WTC11 (cell line): ENCODE measurements at regions not wholly inside any gene's neighbourhood (a gene's known extent, or its start where the extent isn't known, plus 50 kb on each side); places are given as distances from the start of the nearest gene placed in this dataset.

Experiments
- ATAC-seq: fragments of 200-7000 bp; cut with Tn5 transposase; 2 replicates; pipeline ENCODE4 v1.10.0; 2021; ENCODE audit warnings: mild to moderate bottlenecking, moderate library complexity
- CTCF ChIA-PET: fragments of 300-600 bp; sonication (Branson Sonifier 250); formaldehyde crosslinking; loops from one replicate; lab custom pipeline; 2021; ENCODE audit warnings: antibody characterized with exemption; lab: Charles Lee
- POLR2A ChIA-PET: fragments of 350-600 bp; sonication (Branson Sonifier 250); formaldehyde crosslinking; loops from one replicate; lab custom pipeline; 2021; ENCODE audit warnings: antibody characterized with exemption; lab: Charles Lee
- DNase-seq: peaks from one replicate; pipeline ENCODE4 v3.0.0; 2021; ENCODE audit warnings: low spot score
- H3K27ac Mint-ChIP-seq: 2 replicates; pipeline ENCODE4 v1.8.0; 2021; ENCODE audit warnings: mixed read lengths
- H3K27me3 Mint-ChIP-seq: 2 replicates; pipeline ENCODE4 v1.8.0; 2021; ENCODE audit warnings: low read depth, mild to moderate bottlenecking, moderate library complexity, mixed read lengths
- H3K36me3 Mint-ChIP-seq: 2 replicates; pipeline ENCODE4 v1.8.0; 2021; ENCODE audit warnings: mixed read lengths
- H3K4me1 Mint-ChIP-seq: 2 replicates; pipeline ENCODE4 v1.8.0; 2022; ENCODE audit warnings: mixed read lengths
- H3K4me3 Mint-ChIP-seq: 2 replicates; pipeline ENCODE4 v1.8.0; 2021; ENCODE audit warnings: mild to moderate bottlenecking, moderate library complexity, mixed read lengths
- H3K9me3 Mint-ChIP-seq: 2 replicates; pipeline ENCODE4 v1.8.0; 2021; ENCODE audit warnings: mixed read lengths
- E2F4 ChIP-seq: sonication (generic); formaldehyde crosslinking; IDR thresholded peaks from 2 replicates; pipeline ENCODE4 v1.8.1; 2022; ENCODE audit warnings: low read depth, mild to moderate bottlenecking, moderate library complexity, missing genetic modification reagents, borderline replicate concordance
- FOXK1 ChIP-seq: sonication (generic); formaldehyde crosslinking; IDR thresholded peaks from 2 replicates; pipeline ENCODE4 v1.8.0; 2022; ENCODE audit warnings: mild to moderate bottlenecking, moderate library complexity, missing genetic modification reagents
- GABPB1 ChIP-seq: sonication (generic); formaldehyde crosslinking; IDR thresholded peaks from 2 replicates; pipeline ENCODE4 v1.8.1; 2023; ENCODE audit warnings: mild to moderate bottlenecking, missing genetic modification reagents
- GRHL2 ChIP-seq: fragments of 250-450 bp; sonication (Bioruptor Pico); IDR thresholded peaks from 2 replicates; pipeline ENCODE4 v1.8.0; 2022; ENCODE audit warnings: mild to moderate bottlenecking, moderate library complexity; ENCODE audit not compliant: insufficient replicate concordance, severe bottlenecking
- KAT7 ChIP-seq: sonication (generic); formaldehyde crosslinking; IDR thresholded peaks from 2 replicates; pipeline ENCODE4 v1.8.1; 2023; ENCODE audit warnings: missing genetic modification reagents, mild to moderate bottlenecking, borderline replicate concordance
- MXD4 ChIP-seq: fragments of 250-450 bp; sonication (Bioruptor Pico); IDR thresholded peaks from 2 replicates; pipeline ENCODE4 v1.8.0; 2021; ENCODE audit warnings: mild to moderate bottlenecking, moderate library complexity, borderline replicate concordance
- MYBL2 ChIP-seq: sonication (generic); formaldehyde crosslinking; IDR thresholded peaks from 2 replicates; pipeline ENCODE4 v1.8.1; 2023; ENCODE audit warnings: mild to moderate bottlenecking, moderate library complexity, missing genetic modification reagents
- NFE2L1 ChIP-seq: sonication (generic); formaldehyde crosslinking; IDR thresholded peaks from 2 replicates; pipeline ENCODE4 v1.8.1; 2023; ENCODE audit warnings: missing genetic modification reagents
- NR2C2 ChIP-seq: sonication (generic); formaldehyde crosslinking; IDR thresholded peaks from 2 replicates; pipeline ENCODE4 v1.8.0; 2022; ENCODE audit warnings: mild to moderate bottlenecking, missing genetic modification reagents
- RELA ChIP-seq: sonication (generic); formaldehyde crosslinking; IDR thresholded peaks from 2 replicates; pipeline ENCODE4 v1.8.1; 2022; ENCODE audit warnings: missing genetic modification reagents, mild to moderate bottlenecking, borderline replicate concordance
- SMAD4 ChIP-seq: sonication (generic); formaldehyde crosslinking; IDR thresholded peaks from 2 replicates; pipeline ENCODE4 v1.8.0; 2022; ENCODE audit warnings: mild to moderate bottlenecking, missing genetic modification reagents
- SP1 ChIP-seq: sonication (generic); formaldehyde crosslinking; conservative IDR thresholded peaks from 2 replicates; pipeline ENCODE4 v1.8.1; 2022; ENCODE audit warnings: missing genetic modification reagents
- TEAD1 ChIP-seq: sonication (generic); formaldehyde crosslinking; IDR thresholded peaks from 2 replicates; pipeline ENCODE4 v1.8.0; 2022; ENCODE audit warnings: mild to moderate bottlenecking, missing genetic modification reagents
- ZNF121 ChIP-seq: sonication (generic); formaldehyde crosslinking; IDR thresholded peaks from 2 replicates; pipeline ENCODE4 v1.8.0; 2023; ENCODE audit warnings: missing genetic modification reagents
- ZNF263 ChIP-seq: sonication (generic); formaldehyde crosslinking; IDR thresholded peaks from 2 replicates; pipeline ENCODE4 v1.8.1; 2022; ENCODE audit warnings: low read depth, mild to moderate bottlenecking, moderate library complexity, missing genetic modification reagents
- ZNF317 ChIP-seq: sonication (generic); formaldehyde crosslinking; IDR thresholded peaks from 2 replicates; pipeline ENCODE4 v1.8.1; 2023; ENCODE audit warnings: low read depth, mild to moderate bottlenecking, moderate library complexity, missing genetic modification reagents, borderline replicate concordance
- ZNF416 ChIP-seq: fragments of 250-450 bp; sonication (Bioruptor Pico); IDR thresholded peaks from 2 replicates; pipeline ENCODE4 v1.9.0; 2021; ENCODE audit warnings: mild to moderate bottlenecking, inconsistent platforms
- ZNF423 ChIP-seq: fragments of 250-450 bp; sonication (Bioruptor Pico); IDR thresholded peaks from 2 replicates; pipeline ENCODE4 v2.1.2; 2022; ENCODE audit warnings: mild to moderate bottlenecking, moderate library complexity
- ZNF671 ChIP-seq: fragments of 250-450 bp; sonication (Bioruptor Pico); IDR thresholded peaks from 2 replicates; pipeline ENCODE4 v1.8.0; 2021; ENCODE audit warnings: mild to moderate bottlenecking
- TF ChIP-seq, protein P1 (sequence below): fragments of 250-450 bp; sonication (Bioruptor Pico); IDR thresholded peaks from 2 replicates; pipeline ENCODE4 v1.8.0; 2021; ENCODE audit warnings: mild to moderate bottlenecking
- TF ChIP-seq, protein P2 (sequence below): sonication (generic); formaldehyde crosslinking; IDR thresholded peaks from 2 replicates; pipeline ENCODE4 v1.8.0; 2023; ENCODE audit warnings: missing genetic modification reagents, mild to moderate bottlenecking, borderline replicate concordance
- TF ChIP-seq, protein P3 (sequence below): sonication (generic); formaldehyde crosslinking; IDR thresholded peaks from 2 replicates; pipeline ENCODE4 v1.8.0; 2022; ENCODE audit warnings: mild to moderate bottlenecking, missing genetic modification reagents
- TF ChIP-seq, protein P4 (sequence below): sonication (generic); formaldehyde crosslinking; IDR thresholded peaks from 2 replicates; pipeline ENCODE4 v1.8.1; 2023; ENCODE audit warnings: mild to moderate bottlenecking, missing genetic modification reagents

GRCh38 chr12:131253376-131254026 lies 299.8 kb downstream of the ADGRD1 start:
- H3K27me3 Mint-ChIP-seq: peaks cover 3% of the 10 kb centered on the region
- POLR2A ChIA-PET: no interaction called here
- no peaks in the 10 kb centered on the region for H3K4me1 Mint-ChIP-seq
- no peak overlapping the region for H3K27ac Mint-ChIP-seq
- H3K9me3 Mint-ChIP-seq: peaks cover 18% of the 10 kb centered on the region
- TF ChIP-seq ZNF263 (no peak), SMAD4 (CRISPR knock-in tag) (no peak), NFE2L1 (CRISPR knock-in tag) (no peak), ZNF416 (no peak), MXD4 (CRISPR knock-in tag) (no peak)
- TF ChIP-seq, protein P1, sequence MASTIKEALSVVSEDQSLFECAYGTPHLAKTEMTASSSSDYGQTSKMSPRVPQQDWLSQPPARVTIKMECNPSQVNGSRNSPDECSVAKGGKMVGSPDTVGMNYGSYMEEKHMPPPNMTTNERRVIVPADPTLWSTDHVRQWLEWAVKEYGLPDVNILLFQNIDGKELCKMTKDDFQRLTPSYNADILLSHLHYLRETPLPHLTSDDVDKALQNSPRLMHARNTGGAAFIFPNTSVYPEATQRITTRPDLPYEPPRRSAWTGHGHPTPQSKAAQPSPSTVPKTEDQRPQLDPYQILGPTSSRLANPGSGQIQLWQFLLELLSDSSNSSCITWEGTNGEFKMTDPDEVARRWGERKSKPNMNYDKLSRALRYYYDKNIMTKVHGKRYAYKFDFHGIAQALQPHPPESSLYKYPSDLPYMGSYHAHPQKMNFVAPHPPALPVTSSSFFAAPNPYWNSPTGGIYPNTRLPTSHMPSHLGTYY: no peak
- TF ChIP-seq, all 79 proteins: peak for 0
- CTCF ChIA-PET: interaction anchor here (1.0 kb wide), 1 partner anchor 94 kb away, joined by 3 read pairs; no protein-coding TSS in a partner anchor
- no peak overlapping the region for H3K4me3 Mint-ChIP-seq
- H3K36me3 Mint-ChIP-seq: no peaks in the 10 kb centered on the region
- DNase-seq: no peak
- no peak for ATAC-seq

GRCh38 chr12:131254374-131254773 lies 300.7 kb downstream of the ADGRD1 start:
- Mint-ChIP-seq H3K4me3 (no peak overlapping the region), H3K36me3 (no peaks in the 10 kb centered on the region), H3K27ac (no peak overlapping the region), H3K9me3 (peaks cover 12% of the 10 kb centered on the region)
- POLR2A ChIA-PET: no interaction called here
- TF ChIP-seq NR2C2 (CRISPR knock-in tag) (no peak), ZNF317 (no peak), TEAD1 (CRISPR knock-in tag) (no peak), MYBL2 (CRISPR knock-in tag) (no peak), E2F4 (CRISPR knock-in tag) (no peak), GABPB1 (CRISPR knock-in tag) (no peak), SP1 (CRISPR knock-in tag) (no peak), ZNF416 (no peak)
- TF ChIP-seq, protein P2, sequence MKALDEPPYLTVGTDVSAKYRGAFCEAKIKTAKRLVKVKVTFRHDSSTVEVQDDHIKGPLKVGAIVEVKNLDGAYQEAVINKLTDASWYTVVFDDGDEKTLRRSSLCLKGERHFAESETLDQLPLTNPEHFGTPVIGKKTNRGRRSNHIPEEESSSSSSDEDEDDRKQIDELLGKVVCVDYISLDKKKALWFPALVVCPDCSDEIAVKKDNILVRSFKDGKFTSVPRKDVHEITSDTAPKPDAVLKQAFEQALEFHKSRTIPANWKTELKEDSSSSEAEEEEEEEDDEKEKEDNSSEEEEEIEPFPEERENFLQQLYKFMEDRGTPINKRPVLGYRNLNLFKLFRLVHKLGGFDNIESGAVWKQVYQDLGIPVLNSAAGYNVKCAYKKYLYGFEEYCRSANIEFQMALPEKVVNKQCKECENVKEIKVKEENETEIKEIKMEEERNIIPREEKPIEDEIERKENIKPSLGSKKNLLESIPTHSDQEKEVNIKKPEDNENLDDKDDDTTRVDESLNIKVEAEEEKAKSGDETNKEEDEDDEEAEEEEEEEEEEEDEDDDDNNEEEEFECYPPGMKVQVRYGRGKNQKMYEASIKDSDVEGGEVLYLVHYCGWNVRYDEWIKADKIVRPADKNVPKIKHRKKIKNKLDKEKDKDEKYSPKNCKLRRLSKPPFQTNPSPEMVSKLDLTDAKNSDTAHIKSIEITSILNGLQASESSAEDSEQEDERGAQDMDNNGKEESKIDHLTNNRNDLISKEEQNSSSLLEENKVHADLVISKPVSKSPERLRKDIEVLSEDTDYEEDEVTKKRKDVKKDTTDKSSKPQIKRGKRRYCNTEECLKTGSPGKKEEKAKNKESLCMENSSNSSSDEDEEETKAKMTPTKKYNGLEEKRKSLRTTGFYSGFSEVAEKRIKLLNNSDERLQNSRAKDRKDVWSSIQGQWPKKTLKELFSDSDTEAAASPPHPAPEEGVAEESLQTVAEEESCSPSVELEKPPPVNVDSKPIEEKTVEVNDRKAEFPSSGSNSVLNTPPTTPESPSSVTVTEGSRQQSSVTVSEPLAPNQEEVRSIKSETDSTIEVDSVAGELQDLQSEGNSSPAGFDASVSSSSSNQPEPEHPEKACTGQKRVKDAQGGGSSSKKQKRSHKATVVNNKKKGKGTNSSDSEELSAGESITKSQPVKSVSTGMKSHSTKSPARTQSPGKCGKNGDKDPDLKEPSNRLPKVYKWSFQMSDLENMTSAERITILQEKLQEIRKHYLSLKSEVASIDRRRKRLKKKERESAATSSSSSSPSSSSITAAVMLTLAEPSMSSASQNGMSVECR: no peak
- TF ChIP-seq, all 79 proteins: peak for 0
- CTCF ChIA-PET: interaction anchor here (0.9 kb wide), 1 partner anchor 150 kb away, joined by 3 read pairs; no protein-coding TSS in a partner anchor
- Mint-ChIP-seq H3K4me1 (no peaks in the 10 kb centered on the region), H3K27me3 (no peaks in the 10 kb centered on the region; the same call in 1 of the 2 replicates)
- ATAC-seq (no peak), DNase-seq (no peak)

GRCh38 chr12:131258398-131258797 lies 304.7 kb downstream of the ADGRD1 start:
- H3K9me3 Mint-ChIP-seq: no peaks in the 10 kb centered on the region
- no peaks in the 10 kb centered on the region for H3K4me1 Mint-ChIP-seq
- H3K27ac Mint-ChIP-seq: no peak overlapping the region
- no peak for ATAC-seq
- no peaks in the 10 kb centered on the region for H3K36me3 Mint-ChIP-seq
- no peak overlapping the region for H3K4me3 Mint-ChIP-seq
- H3K27me3 Mint-ChIP-seq: no peaks in the 10 kb centered on the region
- POLR2A ChIA-PET: interaction anchor here (0.6 kb wide), 1 partner anchor 122 kb away, joined by 3 read pairs; no protein-coding TSS in a partner anchor
- CTCF ChIA-PET: interaction anchor here (1.2 kb wide), 1 partner anchor 99 kb away, joined by 3 read pairs; no protein-coding TSS in a partner anchor
- TF ChIP-seq FOXK1 (CRISPR knock-in tag) (no peak), ZNF416 (no peak), GRHL2 (CRISPR knock-in tag) (no peak), ZNF423 (CRISPR knock-in tag) (no peak), KAT7 (CRISPR knock-in tag) (no peak), NR2C2 (CRISPR knock-in tag) (no peak), ZNF671 (CRISPR knock-in tag) (no peak), ZNF121 (CRISPR knock-in tag) (no peak), RELA (CRISPR knock-in tag) (no peak)
- TF ChIP-seq, protein P1: no peak
- TF ChIP-seq, protein P3, sequence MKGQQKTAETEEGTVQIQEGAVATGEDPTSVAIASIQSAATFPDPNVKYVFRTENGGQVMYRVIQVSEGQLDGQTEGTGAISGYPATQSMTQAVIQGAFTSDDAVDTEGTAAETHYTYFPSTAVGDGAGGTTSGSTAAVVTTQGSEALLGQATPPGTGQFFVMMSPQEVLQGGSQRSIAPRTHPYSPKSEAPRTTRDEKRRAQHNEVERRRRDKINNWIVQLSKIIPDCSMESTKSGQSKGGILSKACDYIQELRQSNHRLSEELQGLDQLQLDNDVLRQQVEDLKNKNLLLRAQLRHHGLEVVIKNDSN (CRISPR knock-in tag): no peak
- TF ChIP-seq, protein P4, sequence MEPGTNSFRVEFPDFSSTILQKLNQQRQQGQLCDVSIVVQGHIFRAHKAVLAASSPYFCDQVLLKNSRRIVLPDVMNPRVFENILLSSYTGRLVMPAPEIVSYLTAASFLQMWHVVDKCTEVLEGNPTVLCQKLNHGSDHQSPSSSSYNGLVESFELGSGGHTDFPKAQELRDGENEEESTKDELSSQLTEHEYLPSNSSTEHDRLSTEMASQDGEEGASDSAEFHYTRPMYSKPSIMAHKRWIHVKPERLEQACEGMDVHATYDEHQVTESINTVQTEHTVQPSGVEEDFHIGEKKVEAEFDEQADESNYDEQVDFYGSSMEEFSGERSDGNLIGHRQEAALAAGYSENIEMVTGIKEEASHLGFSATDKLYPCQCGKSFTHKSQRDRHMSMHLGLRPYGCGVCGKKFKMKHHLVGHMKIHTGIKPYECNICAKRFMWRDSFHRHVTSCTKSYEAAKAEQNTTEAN: no peak
- TF ChIP-seq, all 79 proteins: peak for 0
- DNase-seq: no peak
